ENCODE measurements at regions not wholly inside any gene's neighbourhood (a gene's known extent, or its start where the extent isn't known, plus 50 kb on each side); places are given as distances from the start of the nearest gene placed in this dataset.
A peak's percentile ranks its signal among the peaks of the same experiment; 100 is the strongest.

GRCh38 chr4:54992266-54992665 lies 133.1 kb downstream of the KDR start:
- TF ChIP-seq CTCF (IDR thresholded peaks at IDR 0.05; ENCODE audit: low read depth, low read length) = no peak
- H3K4me3 ChIP-seq (ENCODE audit: low read depth, low read length) = no peak overlapping the region

GRCh38 chr4:54988655-54989054 lies 136.7 kb downstream of the KDR start:
- TF ChIP-seq CTCF (IDR thresholded peaks at IDR 0.05; ENCODE audit: low read depth, low read length) = no peak
- H3K4me3 ChIP-seq (ENCODE audit: low read depth, low read length) = no peak overlapping the region

GRCh38 chr4:54986095-54986846 lies 139.1 kb downstream of the KDR start:
- no peak overlapping the region for H3K4me3 ChIP-seq (ENCODE audit: low read depth, low read length)
- no peak for TF ChIP-seq CTCF (IDR thresholded peaks at IDR 0.05; ENCODE audit: low read depth, low read length)

DNA sequence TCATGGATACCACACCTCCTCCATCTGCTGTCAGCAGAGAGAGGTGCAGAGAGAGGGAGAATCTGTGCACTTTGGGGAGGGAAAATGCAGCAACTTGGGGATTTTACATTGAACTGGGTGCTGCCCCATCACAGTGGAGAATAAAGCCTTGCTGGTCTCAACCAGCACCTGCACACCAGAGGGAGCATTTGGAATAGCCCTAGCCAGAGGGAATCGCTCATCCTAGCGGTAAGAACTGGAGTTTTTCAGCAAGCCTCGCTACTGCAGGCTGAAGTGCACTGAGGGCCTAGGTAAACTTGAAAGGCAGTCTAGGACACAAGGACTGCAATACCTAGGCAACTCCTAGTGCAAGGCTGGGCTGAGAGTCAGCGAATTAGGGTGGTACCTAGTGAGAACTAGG lies 148.7 kb downstream of the KDR start:
- TF ChIP-seq CTCF (IDR thresholded peaks at IDR 0.05; ENCODE audit: low read depth, low read length) = no peak

DNA sequence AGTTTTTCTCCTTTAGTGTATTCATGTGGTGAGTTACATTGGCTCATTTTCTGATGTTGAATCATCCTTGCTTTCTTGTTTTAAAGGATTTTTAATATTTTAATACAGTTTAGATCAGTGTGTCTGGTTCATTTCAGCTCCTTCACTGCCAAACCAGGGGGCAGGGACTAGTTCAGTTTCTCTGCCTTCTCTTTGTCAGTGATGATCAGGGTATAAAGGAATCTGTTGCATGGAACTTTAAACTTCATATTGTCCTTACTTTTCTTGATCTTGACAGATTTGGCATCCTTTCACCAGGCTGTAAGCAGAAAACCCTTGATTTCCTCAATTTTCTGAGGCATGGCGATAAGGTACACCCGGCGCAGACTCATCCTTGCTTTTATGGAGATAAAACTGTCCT lies 149.4 kb downstream of the KDR start:
- no peak overlapping the region for H3K4me3 ChIP-seq (ENCODE audit: low read depth, low read length)
- no peak for TF ChIP-seq CTCF (IDR thresholded peaks at IDR 0.05; ENCODE audit: low read depth, low read length)

More for the DNA sequence above, 148.7 kb downstream of the KDR start:
- H3K4me3 ChIP-seq (ENCODE audit: low read depth, low read length) = no peak overlapping the region

DNA sequence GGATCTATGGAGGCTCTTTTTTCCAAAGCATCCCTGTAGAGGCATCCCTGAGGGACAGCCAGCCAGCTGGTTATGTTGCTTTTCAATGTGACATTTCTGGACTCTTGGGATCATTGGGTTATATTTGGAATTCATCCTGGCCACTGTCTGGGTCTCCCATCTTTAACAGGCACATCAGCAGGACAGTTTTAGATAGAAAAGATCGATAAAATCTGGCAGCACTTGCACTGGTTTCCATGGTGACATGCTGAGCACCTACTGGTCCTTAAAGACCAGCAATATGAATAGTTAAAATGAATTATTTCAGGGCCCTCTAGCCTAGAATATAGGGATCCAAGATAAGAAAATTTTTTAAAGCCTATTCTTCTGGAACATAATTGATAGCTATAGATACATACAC lies 151.6 kb downstream of the KDR start:
- TF ChIP-seq CTCF (IDR thresholded peaks at IDR 0.05; ENCODE audit: low read depth, low read length) = no peak
- H3K4me3 ChIP-seq (ENCODE audit: low read depth, low read length) = no peak overlapping the region

DNA sequence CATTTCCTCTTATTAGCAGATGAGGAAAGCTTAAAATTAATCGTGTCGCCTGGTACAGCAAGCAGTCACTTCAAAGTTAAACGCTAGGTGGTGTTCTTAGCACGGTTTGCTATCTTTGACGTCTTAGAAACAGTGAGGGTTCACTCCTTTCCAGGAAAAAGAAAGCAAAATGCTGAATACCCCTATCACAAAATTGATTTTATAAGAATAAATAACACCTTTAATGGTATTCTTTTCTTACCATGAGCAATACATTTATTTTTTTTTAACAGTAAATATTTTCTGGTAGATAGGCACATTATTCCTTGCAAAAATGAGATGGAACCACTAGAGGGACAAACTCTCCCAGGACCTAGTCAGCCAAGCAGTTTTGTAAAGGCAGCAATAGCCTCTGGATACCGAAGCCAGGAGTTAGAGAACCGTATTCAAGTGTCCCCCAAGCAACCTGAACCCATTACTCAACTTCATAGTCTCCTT lies 153.9 kb downstream of the KDR start:
- TF ChIP-seq CTCF (IDR thresholded peaks at IDR 0.05; ENCODE audit: low read depth, low read length) = peak; percentile 57; the same call in 1 of the 2 replicates
- H3K4me3 ChIP-seq (ENCODE audit: low read depth, low read length) = no peak overlapping the region
